Fibroblast of lung (primary cell): ENCODE measurements at regions not wholly inside any gene's neighbourhood (a gene's known extent, or its start where the extent isn't known, plus 50 kb on each side); places are given as distances from the start of the nearest gene placed in this dataset.

Experiments used
- DNase-seq, 2 donors: peaks; one replicate each; pipeline versions ENCODE4 v3.0.0 to v3.0.0-alpha.2; 2010; ENCODE audit warnings: low read depth in 2 of 2
- H2AFZ ChIP-seq: 2 replicates; pipeline ENCODE4 v1.5.1; 2012; ENCODE audit warnings: low read length, control low read depth, inconsistent platforms
- H3K27ac ChIP-seq: 2 replicates; pipeline ENCODE4 v1.5.1; 2011; ENCODE audit warnings: low read length, control low read depth; ENCODE audit not compliant: insufficient read depth
- H3K27me3 ChIP-seq: 2 replicates; pipeline ENCODE4 v1.5.1; 2011; ENCODE audit warnings: mild to moderate bottlenecking, low read length; ENCODE audit not compliant: control insufficient read depth, insufficient read depth
- H3K36me3 ChIP-seq: 2 replicates; pipeline ENCODE4 v1.5.1; 2011; ENCODE audit warnings: low read length; ENCODE audit not compliant: control insufficient read depth, insufficient read depth
- H3K4me1 ChIP-seq: 2 replicates; pipeline ENCODE4 v1.5.1; 2011; ENCODE audit warnings: low read length; ENCODE audit not compliant: control insufficient read depth, insufficient read depth; ENCODE audit errors: extremely low read depth
- H3K4me2 ChIP-seq: 2 replicates; pipeline ENCODE4 v1.5.1; 2011; ENCODE audit warnings: low read length, control low read depth; ENCODE audit not compliant: insufficient read depth; ENCODE audit errors: extremely low read depth
- H3K4me3 ChIP-seq, 4 experiments: fragments of 200-600 bp in 1 of 4; sonication (generic) in 1 of 4; replicated peaks in 1 of 4; 2 replicates each; pipeline ENCODE4 v1.5.1; 2011 to 2016; ENCODE audit warnings: low read length in 4 of 4, low read depth in 3 of 4, mild to moderate bottlenecking in 3 of 4, control low read depth in 2 of 4, inconsistent platforms in 1 of 4, mixed read lengths in 1 of 4; ENCODE audit not compliant: insufficient read depth in 1 of 4; ENCODE audit errors: control extremely low read depth in 1 of 4
- H3K79me2 ChIP-seq: 2 replicates; pipeline ENCODE4 v1.5.1; 2012; ENCODE audit warnings: mild to moderate bottlenecking, low read length, inconsistent platforms; ENCODE audit not compliant: control insufficient read depth, insufficient read depth
- H3K9ac ChIP-seq: 2 replicates; pipeline ENCODE4 v1.5.1; 2011; ENCODE audit warnings: mild to moderate bottlenecking, low read length, control low read depth; ENCODE audit not compliant: insufficient read depth
- H3K9me3 ChIP-seq: 2 replicates; pipeline ENCODE4 v1.5.1; 2012; ENCODE audit warnings: low read depth, low read length; ENCODE audit not compliant: control insufficient read depth, insufficient read depth
- H4K20me1 ChIP-seq: 2 replicates; pipeline ENCODE4 v1.5.1; 2011; ENCODE audit warnings: low read length; ENCODE audit not compliant: control insufficient read depth, insufficient read depth; ENCODE audit errors: extremely low read depth
- CTCF ChIP-seq, 2 donors: IDR thresholded peaks in 1 of 2; conservative IDR thresholded peaks in 1 of 2; 1 replicate in 1 of 2; 2 replicates in 1 of 2; pipeline ENCODE4 v1.5.1; 2011 to 2012; ENCODE audit warnings: low read length in 2 of 2, control low read depth in 1 of 2, inconsistent platforms in 1 of 2, low read depth in 1 of 2, mild to moderate bottlenecking in 1 of 2
- EZH2 ChIP-seq: IDR thresholded peaks from 2 replicates; pipeline ENCODE4 v1.5.1; 2012; ENCODE audit warnings: low read length, control low read depth, mild to moderate bottlenecking; ENCODE audit errors: missing control alignments

- DNase-seq = no peak
- Histone ChIP-seq H3K36me3 (no peaks in the 10 kb centered on the region), H3K27me3 (peaks cover 10% of the 10 kb centered on the region), H3K9ac (no peak overlapping the region), H3K9me3 (no peaks in the 10 kb centered on the region), H3K79me2 (no peaks in the 10 kb centered on the region), H3K4me2 (no peak overlapping the region), H3K4me3 (no peak overlapping the region), H4K20me1 (no peaks in the 10 kb centered on the region), H3K27ac (no peak overlapping the region), H3K4me1 (no peaks in the 10 kb centered on the region), H2AFZ (no peak overlapping the region)
- TF ChIP-seq EZH2 (no peak), CTCF (conservative IDR thresholded peaks at IDR 0.05 in 1 of 2, IDR thresholded peaks at IDR 0.05 in 1 of 2; ENCODE audit: low read depth in 1 of 2, low read length in 2 of 2) (no peak)
Measured at GRCh38 chr6:3623451-3624249, 127.9 kb downstream of the PXDC1 start.

GRCh38 chr6:3621411-3621810 lies 130.1 kb downstream of the PXDC1 start:
- Histone ChIP-seq H3K4me1 (no peaks in the 10 kb centered on the region), H3K4me3 (no peak overlapping the region), H3K27ac (no peak overlapping the region), H3K79me2 (no peaks in the 10 kb centered on the region), H2AFZ (no peak overlapping the region), H3K36me3 (no peaks in the 10 kb centered on the region), H3K27me3 (peaks cover 10% of the 10 kb centered on the region), H3K9me3 (no peaks in the 10 kb centered on the region), H3K4me2 (no peak overlapping the region), H4K20me1 (no peaks in the 10 kb centered on the region), H3K9ac (no peak overlapping the region)
- no peak for DNase-seq
- TF ChIP-seq CTCF (conservative IDR thresholded peaks at IDR 0.05 in 1 of 2, IDR thresholded peaks at IDR 0.05 in 1 of 2; ENCODE audit: low read depth in 1 of 2, low read length in 2 of 2) = no peak
- no peak for TF ChIP-seq EZH2

GRCh38 chr6:3620937-3621336 lies 130.6 kb downstream of the PXDC1 start:
- TF ChIP-seq CTCF (conservative IDR thresholded peaks at IDR 0.05 in 1 of 2, IDR thresholded peaks at IDR 0.05 in 1 of 2; ENCODE audit: low read depth in 1 of 2, low read length in 2 of 2) = no peak
- TF ChIP-seq EZH2 = no peak
- DNase-seq = no peak
- Histone ChIP-seq H3K9ac (no peak overlapping the region), H2AFZ (no peak overlapping the region), H3K79me2 (no peaks in the 10 kb centered on the region), H3K4me2 (no peak overlapping the region), H3K27ac (no peak overlapping the region), H3K4me3 (no peak overlapping the region), H4K20me1 (no peaks in the 10 kb centered on the region), H3K4me1 (no peaks in the 10 kb centered on the region), H3K27me3 (peaks cover 8% of the 10 kb centered on the region), H3K9me3 (no peaks in the 10 kb centered on the region), H3K36me3 (no peaks in the 10 kb centered on the region)
